ENCODE measurements at regions not wholly inside any gene's neighbourhood (a gene's known extent, or its start where the extent isn't known, plus 50 kb on each side); places are given as distances from the start of the nearest gene placed in this dataset.

DNA sequence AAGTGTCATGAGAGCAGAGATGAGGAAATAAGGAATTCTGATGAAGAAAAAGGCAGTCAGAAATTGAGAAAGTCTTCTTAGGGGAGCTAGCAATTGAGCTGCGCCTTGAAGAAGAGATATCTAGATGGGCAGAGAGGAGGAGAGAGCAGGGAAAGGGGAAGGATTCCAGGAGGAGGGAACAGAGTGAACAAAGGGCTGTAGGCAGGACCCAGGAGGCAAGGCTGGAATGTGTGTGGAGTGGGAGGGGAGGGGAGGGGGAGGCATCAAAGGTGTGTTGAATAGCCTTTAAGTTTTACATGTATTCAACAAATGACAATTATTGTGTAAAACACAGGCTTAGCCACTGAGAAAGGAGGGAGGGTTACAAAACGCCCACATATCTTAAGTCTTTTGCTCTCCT lies 164.5 kb downstream of the TDRD15 start:
- DNase-seq = no peak

DNA sequence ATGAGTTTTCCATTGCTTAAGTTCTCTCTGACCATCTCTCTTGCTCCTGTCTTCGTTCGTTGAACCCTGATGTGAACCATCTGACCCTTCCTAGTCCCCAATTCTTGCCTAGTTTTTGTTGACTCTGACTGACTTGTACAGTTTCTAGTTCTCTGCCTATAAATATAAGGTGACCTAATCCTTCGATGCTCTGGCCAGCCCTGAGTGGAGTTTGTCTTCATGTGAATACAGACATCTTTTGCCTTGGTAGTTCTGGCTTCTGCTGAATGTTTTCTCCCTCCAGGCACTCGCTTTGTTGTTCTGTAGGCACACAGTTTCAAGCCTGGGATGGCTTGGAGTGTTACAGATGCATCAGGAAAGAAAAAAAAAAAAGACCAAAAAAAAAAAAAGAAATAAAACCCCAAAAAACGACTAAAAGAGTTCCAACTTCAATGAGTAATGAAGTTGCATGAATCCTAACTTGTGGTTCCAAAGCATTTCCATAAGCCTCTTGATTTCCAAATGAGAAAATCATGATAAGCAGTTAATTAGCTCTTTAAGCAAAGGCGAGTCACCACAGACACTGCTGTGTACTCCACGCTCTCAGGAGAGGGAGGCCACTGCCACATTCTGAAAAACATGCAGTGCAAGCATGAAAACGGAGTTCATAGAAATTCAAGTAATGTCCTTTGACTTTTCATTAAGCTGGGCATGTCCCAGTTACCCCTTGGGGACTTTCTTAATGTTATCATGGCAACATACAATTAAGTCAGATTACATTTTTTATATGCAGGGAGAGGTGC lies 165.2 kb downstream of the TDRD15 start:
- DNase-seq = no peak

DNA sequence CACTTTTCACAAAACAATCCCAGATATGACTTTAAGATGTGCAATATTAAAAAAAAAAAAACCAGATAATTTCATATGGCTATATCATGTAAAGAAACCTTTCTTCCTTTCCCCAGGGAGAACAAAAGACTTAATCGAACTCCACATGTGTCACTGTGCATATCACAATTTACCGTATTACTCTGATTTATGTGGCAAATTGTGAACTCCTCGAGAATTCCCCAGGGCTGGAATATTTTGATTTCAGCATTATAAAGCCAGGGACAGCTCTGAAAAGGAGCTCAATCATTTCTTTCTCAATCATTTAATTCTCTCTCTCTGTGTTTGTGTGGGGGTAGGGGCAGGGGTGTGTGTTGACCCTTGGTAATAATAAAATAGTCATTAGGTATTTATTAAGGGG lies 165.8 kb downstream of the TDRD15 start:
- no peak for DNase-seq

DNA sequence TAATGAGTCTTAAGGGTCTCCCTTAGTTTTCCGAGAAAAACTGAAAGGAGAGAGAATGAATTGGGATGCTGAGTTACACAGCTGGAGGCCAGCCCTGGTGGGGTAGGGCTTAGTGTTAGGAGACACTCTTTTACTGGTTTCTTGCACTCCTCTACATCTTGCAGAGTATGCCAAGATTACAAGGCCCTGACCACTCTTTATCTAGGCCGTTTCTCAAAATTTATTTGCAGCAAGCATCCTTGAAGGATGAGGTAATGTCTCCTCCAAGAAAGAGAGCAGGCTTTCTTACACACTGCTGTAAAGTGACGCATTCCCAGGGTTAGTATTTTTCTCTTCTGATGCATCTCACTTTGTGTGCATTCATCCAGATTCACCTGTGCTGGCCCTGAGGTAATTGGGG lies 166.2 kb downstream of the TDRD15 start:
- no peak for DNase-seq

DNA sequence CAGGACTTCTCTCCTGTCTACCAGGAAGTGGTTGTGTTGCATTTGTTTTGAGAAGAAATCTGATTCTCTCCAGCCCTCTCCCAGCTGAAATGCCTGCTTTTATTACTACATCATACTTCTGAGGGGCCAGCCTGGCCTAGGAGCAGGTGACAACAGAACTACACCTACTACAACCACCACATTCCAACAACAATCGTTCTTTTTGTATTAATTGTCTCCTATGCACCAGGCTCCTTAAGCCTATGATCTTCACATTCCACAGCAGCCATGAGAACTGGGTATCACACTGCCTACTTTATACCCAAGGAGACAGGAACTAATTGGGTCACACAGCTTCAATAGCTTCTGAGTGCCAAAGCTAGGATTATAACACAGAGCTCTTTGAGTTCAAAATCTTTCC lies 167.7 kb downstream of the TDRD15 start:
- DNase-seq = no peak

DNA sequence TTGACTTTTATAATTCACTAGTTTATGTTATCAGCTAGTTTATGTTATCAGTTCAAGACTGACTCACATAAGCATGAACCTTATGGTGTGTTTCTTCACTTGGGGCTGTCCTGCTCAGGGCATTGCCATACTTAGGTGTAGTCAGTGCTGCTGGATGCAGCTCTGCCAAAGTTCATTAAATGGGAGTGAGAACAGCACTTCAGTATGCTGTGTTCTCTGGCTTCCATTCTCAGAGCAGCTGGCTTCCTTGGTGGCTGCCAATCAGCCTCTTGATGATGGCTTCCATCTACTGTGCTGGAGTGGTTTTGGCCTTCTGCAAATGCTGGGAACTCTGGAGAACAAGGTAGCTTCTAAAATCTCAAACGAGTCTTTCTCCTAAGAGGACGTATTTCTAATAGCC lies 170.7 kb downstream of the TDRD15 start:
- no peak for DNase-seq

DNA sequence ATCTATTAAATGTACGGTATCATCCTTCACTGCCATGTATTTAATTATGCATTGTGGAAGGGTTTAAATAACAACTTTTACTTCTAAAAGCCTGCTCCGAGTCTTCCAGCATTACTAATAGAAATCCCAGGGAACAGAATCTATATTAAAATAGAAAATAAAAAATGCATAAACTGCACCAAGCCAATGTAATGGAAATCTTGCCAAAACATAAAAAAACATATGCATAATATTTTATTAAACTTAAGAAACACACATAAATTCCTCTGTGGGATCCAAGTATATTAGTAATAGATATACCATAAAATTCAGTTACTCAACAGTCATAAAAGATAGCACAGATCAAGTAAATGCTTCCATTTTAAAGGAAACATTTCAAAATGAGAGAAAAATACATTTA lies 175.6 kb downstream of the TDRD15 start:
- DNase-seq = no peak

DNA sequence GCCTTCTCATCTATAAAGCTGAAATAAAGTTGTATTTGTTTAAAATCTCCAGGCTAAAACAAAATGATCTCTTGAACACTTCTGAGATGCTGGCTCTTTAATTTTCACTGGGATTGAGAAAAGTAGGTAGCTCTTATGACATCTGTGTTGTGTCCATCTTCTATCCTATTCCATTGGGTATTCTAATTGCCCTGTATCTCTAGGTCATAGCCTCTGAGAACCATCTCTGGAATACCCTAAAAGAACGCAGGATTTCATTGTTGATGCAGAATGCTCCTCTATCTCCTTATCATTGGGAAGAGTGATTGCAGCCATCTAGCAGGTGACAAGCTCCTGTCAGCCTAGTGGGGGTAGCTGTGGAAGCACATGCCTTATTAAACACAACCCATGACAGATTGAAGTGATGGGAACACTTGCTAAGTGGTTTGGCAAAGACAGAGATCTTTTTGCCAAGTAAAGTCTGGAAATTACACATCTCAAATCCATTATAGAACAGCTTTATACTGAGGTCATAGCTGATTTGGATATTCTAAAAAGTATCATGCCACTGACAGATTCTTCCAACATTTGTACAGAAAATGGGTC lies 178.2 kb downstream of the TDRD15 start:
- no peak for DNase-seq

DNA sequence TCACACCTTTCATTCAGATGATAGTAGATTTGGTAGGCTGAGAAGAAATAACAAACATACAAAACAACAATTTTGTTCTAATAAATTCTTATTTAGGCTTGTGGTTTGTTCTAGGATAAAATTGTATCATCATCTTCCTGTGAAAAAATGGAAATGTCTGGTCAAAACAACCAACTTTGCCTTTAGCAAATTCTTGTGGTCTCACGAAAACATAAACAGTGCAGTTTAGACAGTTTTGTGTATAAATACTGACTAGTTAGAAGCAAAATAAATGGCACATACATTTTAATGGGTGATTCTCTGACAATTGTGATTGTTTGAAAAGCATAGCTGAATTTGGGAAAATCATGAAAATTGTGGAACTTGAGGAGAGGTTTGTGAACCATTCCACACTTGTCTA lies 180.1 kb downstream of the TDRD15 start:
- no peak for DNase-seq

DNA sequence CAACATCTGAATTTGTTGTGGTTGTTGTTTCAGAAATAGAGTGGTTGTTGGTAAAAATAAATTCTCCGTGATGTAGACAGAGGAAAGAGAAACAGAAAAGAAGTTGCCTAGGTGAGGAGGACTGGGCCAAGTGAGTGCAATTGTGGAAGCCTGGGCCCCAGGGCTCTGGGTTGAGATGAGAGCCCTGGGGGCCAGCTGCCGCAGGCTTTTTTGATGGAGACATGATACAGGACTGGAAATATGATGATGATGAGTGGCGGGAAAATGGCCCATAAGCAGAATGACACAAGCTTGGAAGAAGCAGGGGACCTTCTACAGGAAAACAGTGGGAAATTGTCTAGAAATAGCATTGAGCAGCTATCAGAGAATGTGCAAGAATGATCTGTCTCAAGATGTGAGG lies 181.8 kb downstream of the TDRD15 start:
- no peak for DNase-seq

DNA sequence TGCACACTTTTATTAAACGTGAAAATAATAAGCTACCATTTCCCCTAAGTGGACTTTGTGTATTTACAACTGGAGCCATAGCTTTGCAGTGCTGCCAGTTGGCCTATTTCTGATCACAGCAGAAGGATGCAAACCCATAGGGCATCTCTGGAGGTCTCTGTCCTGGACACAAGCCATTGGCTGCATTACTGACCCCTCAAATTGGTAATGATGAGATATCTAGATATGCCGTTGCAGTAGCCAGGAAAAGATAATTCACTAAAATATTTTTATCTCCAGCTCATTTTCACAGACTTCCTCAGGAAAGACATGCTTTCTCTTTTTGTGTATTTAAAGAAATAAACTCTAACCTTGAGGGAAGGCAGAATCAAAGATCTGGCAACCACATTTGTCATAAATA lies 182.5 kb downstream of the TDRD15 start:
- DNase-seq = no peak

DNA sequence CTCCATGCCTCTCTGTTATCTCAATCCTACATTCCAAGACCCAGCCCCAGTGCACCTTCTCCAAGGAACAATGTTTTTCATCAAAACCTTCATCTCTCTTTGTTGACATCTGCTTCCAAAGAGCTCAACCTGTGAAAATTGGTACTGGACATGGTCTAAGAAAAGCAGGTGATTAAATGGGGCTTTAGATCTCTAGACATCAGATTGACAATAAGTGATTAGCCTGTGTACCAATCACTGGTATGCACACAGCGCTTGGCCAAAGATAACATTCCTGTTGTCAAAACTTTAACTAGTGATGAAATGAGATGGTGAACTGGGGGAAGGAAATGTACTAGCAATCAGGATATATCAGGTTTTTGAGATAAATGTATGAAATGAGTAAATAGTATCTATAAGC lies 183.3 kb downstream of the TDRD15 start:
- DNase-seq = no peak

DNA sequence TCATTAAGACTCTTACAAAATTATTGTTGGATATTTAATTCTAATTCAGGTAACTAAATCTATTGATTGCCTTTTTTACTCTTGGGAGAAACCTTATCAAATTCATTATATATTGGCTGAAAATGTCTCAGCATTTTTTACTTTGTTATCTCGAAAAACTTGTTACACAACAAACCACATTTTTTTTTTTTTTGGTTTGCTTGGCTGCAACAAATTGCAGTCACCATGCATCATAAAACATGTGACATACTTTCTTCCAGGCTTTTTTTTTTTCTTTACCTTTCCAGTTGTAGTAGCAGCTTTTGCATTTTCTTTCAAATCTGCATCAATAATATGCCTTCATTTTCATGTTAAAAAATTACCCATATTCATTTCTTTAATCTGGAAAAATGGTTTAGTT lies 186.7 kb downstream of the TDRD15 start:
- no peak for DNase-seq

DNA sequence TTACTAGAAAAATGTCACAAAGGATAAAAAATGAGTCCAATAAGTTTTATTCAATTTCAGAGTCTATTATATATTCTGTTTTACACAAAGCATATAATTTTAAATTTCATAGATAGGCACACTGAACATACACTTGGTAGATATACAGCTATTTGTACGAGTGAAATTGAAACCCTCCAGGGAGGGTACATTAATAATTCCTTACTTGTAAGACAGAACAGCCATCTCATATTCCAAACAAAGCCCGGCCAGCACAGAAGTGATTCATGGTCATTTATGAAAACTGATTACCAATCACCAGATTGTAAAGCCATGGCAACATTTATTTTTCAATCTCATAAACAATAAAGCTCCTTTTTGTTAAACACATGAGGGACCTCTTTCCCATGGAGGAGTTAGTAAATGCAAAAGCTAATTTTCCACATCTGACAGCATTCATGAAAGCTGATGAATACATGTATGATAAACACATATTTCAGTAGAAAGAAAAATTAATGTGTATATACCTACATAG lies 190.6 kb downstream of the TDRD15 start:
- no peak for DNase-seq

DNA sequence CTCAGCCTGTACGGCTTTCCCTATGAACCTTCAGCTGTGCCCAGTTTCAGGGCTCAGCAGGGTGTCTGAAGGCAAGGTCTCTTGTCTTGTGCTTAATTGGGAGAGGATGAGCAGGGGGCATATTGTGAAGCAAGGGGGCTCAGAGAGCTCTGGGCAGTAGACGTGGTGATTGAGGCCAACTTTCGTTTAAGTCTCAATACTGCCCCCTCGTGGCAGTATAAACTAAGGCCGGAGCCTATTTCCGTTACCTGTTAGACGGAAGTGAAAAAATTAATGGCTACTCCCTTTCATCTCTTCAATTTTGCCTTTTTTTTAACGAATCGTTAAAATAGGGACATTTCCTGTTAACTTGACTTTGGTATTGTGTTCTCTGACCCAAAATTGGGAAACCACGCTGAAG lies 193.4 kb downstream of the TDRD15 start:
- DNase-seq = peak; percentile 26 to 48

DNA sequence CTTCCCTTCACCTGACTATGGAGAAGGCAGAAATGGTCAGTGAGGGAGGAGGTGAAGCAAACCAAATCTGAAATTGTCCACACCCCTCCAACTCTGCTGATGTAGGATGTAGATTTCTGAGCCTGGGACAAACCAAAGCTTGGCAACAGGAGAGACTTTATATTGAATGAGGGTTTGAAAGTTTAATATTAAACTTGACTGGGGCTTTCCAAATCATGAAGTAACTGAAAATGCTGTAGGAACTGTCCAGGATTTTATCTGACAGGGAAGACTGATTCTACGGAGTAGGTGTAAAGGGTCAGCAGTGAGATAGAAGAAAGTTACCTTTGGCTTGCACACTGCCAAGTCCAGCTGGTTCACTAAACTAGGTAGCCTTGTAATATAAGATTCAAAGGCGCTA lies 194.5 kb downstream of the TDRD15 start:
- no peak for DNase-seq

DNA sequence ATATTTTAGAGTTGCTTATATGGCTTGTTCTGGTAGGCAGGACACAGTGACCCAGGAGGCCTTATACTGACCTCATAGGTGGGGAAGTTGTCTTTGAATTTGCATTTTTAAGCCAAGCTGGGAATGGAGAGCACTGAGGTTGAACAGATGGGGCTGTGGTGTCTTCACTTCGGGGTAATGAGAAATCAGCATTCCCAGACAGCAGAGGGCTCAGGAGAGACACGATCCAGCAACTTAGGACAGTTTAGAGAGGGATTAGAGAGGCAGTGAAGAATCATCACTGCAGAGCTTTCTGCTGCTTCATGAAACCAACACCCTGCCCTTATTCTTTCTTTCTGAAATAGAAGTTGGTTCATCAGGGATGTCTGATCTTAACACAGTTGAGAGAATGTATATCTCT lies 202.4 kb downstream of the TDRD15 start:
- DNase-seq = no peak

DNA sequence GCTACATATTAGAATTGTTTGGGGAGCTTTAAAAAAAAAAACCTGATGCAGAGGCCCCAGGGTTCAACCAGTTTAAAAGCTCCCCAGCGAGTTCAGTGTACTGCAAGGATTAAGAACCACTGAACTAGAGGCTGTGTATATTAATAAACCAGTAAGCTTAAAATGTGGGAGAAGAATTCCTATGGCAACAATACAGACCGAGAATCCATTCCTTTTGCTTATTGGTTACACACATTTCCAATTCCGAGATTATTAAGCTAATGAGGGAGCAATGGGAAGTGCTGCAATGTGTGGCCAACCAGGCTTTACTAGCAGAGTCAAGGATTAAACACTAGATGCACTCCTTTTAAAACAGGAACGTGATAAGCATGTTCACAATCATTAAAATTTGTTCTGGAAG lies 204.4 kb downstream of the TDRD15 start:
- no peak for DNase-seq

DNA sequence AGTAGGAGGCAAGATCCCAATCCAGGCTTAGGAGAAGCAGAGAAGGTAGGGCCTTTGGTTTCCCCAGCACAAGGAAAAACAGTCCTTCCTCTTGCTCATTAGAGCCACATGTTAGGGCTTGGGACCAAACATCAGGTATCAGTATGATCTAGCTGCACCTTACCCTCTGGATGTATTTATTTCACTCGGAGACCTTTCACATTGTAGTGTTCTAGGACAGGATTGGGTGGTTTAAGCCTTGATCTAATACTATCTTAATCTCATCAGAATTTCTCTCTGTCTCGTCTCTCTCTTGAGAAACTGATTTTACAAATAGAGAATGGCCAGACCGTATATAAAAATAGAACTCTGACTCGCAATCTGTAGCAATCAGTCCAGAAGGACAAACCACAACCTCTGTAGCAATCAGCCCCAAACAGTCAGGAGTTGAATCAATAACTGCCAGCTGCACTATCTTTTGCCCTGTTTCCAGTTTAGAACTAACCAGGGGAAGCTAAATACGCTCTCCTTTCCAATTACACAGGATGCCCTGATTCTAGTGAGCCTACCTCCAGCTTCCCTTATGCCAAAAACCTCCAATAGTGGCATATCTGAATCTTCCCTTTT lies 207.1 kb downstream of the TDRD15 start:
- peak in 1 of 2 experiments; percentile 18 for DNase-seq

DNA sequence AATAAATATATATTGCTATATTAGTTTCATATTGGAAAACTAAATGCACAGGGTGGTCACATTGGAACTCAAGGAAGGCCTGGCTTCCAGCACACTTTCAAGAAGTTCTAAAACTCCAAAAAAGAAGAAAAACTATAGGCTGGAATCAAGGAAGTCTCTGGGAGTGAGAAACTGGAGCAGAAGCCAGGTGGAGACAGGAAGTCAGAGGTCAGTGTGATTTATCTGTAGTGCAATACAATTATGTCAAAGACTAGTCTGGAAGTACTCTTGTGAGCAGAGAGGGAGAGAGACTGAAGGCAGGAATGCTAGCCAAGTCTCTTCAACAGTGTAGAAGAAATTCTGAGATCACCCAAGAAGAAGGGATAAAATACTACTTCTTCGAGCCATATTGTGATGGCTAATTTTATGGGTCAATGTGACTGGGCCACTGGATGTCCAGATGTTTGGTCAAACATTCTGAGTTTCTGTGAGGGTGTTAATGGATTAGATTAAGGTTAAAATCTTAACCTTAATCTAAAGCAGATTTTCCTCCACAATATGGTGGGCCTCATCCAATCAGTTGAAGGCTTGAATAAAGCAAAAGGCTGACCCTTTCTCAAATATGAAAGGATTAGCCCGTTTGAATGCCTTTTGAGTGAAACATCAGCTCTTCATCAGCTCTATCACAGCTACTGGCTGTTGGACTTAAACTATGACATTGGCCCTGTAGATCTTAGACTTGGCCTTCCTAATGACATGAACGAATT lies 208.0 kb downstream of the TDRD15 start:
- DNase-seq = no peak

DNA sequence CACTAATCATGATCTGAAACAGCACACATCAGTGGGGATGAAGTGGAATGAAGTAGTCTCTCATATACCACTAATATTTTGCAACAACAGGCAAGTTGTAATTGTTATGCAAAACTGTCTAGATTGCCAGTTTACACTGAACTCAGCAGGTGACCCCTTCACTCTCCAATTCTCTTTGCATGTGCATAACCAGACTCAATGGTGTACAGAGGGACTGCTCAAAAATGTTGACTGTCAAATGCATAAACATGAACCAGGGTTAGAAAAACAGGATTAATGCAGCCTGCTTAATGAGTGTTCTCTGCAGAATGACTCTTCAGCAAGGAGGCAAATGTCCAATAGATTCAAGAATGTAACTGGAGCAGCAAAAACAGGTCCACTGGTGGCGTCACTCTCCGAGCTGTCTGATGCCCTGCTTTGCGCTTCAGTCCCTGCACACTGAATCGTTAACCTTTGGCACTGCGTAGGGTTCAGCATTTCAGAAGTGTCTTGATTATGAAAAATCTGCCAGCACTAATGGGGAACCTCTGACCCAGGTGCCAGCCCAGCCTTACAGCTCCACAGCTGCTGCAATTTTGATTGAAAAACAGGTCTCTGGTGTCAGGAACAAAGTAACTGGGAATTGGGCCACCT lies 209.3 kb downstream of the TDRD15 start:
- DNase-seq = no peak

DNA sequence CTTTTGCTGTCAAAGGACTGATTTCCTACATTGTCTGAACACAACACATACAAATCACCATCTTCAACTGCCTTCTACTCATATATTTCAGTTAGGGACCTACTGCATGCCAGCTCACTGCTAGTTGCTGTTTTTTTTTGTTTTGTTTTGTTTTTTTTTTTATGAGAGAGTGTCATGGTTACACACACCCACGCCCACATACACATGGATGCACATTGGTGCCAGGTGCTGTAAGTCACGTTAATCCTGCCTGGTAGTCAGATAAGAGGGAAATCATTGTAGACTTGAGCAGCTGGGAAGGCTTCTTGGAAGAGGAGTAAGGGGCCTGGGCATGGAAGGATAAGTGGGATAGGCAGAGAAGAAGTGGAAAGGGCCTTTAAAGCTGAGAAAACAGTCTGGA lies 209.9 kb downstream of the TDRD15 start:
- DNase-seq = peak in 1 of 2 experiments; percentile 27

DNA sequence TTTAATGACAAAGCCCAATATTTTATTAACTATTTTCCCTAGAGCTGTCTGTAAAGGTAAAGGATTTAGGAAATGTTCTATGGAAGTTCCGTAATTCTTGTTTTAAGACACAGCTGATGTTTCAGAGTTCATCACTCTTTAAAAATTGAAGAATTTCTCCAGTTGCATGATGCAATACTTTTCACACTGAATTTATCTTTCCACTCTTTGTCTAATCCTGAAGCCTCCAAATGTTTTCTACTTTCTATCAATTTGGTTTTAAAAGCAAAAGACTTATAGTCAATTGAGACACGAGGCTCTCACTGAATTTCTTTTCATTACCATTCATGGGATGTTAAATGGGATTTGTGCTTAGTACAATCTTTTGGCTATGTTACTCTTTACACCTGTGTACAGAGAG lies 223.2 kb downstream of the TDRD15 start:
- DNase-seq = no peak
